HG02623 (cell line): ENCODE measurements at regions not wholly inside any gene's neighbourhood (a gene's known extent, or its start where the extent isn't known, plus 50 kb on each side); places are given as distances from the start of the nearest gene placed in this dataset.

Experiments used
- ATAC-seq: cut with Tn5 transposase; IDR thresholded peaks from one replicate; pipeline ENCODE4 v1.9.1; 2021; ENCODE audit warnings: moderate library complexity; ENCODE audit not compliant: unreplicated experiment

DNA sequence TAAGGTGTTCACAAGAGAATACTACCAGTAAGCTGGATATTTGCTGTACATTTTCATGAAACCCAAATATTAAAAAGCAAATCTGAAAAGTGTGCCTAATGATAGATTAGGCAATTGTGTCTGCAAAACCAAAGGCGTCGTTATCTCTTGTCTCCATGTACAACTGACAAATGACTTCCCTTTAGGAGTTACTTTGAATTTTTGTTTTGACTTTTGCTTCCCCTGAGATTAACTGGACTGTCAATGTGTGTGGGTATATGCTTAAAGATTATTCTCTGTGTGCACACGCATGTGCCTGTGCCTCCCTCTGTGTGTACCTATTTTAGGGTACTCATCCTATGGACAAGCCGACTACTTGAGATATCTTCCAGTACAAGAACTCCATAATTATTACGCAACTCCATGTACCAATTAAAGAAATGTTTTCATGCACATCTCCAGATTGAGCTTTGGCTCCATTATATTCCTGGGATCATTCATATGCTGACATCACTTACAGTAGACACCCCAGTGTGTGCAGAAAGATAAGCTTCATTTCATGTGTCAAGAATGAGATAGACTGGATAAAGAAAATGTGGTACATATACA, 431.2 kb upstream of the ADAMTS9 start:
- no peak for ATAC-seq

DNA sequence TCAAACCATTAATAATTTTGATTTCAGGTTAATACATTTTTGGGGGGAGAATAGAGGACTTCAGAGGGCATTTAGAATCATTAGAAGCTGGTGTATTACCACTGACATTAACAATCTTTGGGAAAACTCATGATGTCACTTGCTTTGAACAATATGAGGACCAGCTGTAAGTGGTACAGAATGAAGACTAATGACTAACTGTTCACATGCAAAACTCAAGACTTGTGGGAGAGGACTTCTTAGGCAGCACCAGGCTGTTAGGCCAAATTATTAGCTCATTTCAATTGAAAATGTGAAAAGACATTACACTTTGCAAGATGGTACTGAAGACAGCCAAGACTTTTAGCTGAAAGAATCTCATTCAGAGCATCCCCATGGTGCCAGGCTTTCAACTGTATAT, 426.2 kb upstream of the ADAMTS9 start:
- ATAC-seq, result no peak

DNA sequence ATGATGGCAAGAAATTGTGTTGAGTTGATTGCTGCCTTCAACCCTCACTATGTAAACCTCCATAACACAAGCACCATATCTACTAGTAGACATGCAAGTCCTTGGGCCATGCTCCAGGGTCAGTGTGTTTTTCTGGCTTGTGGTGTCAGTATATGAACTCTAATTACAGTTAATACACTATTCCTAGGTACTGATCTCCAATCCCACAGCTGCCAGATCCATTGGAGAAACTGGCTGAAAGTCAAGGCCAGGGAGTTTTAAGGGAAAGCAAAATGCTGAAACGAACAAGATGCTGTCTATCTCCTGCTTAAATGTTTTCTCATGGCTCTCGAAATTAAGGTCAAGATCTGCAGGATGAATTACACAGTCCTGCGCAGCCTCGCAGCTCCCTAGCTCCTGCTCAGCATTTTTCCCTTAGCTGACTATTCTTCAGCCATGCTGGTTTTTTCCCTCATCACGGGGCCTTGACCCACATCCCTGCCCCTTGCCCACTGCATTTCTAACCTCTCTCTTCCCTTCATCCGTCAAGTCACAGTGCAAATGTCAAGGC, 425.0 kb upstream of the ADAMTS9 start:
- no peak for ATAC-seq

DNA sequence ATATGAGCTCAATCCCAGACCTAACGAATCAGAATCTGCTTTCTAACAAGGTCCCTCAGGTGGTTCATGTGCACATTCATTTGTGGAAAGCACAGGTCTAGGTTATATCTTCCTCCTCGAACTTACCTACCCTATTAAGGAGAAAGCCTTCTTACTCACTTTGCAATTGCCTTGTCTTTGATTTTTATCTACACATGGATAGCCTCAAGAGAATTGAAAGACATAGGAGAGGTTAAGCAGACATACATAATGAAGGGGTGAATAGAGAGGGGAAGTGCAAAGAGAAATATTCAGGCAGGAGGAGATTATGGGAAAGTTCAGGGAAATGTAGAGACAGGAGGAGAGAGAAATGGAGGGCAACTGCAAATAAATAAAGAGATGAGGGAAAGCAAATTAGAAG, 422.9 kb upstream of the ADAMTS9 start:
- ATAC-seq, result no peak

DNA sequence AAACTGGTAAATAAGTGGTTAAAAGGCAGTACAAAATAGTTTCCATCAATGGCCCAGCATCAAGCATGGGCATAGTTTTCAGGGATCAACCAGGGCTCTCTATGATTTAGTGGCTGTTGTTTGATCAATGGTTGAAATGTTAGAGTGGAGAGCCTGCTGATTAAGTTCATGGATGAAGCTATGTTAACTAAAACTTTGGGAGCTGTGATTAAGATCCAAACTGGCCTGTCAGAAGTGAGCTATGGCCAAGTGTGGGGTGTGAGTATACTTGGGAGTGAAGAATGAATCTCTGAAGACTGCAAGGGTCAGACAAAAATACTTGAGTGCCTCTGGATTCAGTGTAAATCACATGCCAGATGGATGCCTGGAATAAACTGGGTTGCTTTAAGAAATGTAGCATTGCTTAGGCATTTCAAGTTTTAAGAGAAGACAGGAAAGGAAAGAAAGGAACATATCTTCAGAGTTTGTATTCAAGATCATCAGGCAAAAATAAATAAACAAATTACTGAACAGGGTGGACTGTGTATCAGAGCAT, 422.2 kb upstream of the ADAMTS9 start:
- ATAC-seq, result no peak

DNA sequence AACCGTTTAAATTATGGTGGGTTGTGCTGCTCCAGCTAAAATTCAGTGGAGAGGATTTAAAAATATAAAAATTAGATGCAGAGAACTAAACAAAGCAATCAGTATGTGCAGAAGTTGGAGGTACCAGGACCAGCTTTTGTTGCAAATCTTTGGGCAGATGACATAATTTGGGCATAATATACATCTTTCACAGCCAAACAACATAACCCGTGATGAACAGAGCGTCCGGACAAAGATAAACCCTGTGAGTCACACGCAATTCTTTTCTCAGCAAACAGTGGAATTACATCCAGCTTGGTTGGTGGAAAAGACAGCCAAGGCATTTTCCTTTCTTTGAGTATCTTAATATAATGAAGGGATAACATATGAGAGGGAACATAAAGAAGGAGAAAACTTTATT, 419.4 kb upstream of the ADAMTS9 start:
- ATAC-seq, result no peak

DNA sequence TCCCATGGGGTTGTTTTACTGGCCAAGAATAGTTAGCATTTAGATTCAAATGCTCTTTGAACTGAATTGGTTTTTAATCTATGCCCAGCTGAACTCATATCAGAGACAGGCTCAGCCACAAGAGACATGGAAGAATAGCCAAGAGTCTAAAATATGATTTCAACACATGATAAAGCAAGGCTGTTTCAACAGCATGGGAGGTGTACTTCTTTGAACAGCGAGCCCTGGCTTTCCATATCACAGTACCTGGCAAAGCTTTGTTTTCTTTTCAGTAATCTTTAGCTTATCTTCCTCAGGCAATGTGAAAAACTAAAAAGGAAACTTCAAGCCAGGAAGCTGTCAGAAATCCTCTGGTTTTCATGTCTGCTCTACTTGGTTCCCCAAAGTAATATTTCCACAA, 413.6 kb upstream of the ADAMTS9 start:
- no peak for ATAC-seq

DNA sequence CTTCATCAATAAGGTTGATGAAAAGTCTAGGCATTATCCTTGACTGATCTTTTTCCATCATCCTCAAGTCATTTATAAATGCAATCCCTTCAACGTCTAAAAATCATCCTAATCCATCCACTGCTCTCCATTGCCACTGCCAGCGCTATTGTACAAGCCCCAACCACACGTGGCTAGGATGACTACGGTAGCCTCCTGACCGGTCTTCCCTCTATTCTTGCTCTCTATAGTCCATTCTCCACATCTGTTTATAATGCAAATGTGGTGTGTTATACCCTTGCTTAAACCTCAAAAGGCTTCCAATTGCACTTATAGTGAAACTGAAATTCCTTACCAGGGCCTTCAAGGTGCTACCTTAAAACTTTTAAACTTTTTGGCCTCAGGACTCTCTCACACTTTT, 410.6 kb upstream of the ADAMTS9 start:
- no peak for ATAC-seq

DNA sequence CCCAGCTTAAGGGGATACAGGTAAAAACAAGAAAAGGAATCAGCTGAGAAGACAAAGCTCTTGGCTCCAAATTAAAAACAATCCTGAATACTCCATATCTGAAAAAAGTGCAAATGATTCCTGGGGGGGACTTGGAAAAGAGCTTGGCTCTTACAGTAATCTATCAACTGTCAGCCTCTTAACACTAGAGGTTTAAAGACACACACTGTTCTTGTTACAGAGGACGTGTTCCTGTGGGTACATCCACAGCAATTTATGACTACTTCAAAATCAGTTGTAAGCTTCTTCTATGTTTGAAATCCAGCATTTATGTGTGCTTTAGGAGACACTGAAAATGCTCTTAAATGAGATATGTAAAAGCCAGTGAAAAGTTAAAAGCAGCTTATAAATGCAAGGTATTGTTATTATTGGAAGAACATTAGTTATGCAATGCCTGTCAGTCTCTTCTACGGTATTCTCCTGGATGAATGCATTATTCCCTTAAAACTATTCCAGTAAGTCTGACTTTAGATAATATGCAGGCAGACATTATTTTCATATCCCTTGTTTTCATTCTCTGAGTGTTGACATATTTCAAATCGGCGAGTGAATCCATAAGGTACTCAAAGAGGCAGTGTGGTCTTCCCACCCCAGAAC, 408.4 kb upstream of the ADAMTS9 start:
- no peak for ATAC-seq

DNA sequence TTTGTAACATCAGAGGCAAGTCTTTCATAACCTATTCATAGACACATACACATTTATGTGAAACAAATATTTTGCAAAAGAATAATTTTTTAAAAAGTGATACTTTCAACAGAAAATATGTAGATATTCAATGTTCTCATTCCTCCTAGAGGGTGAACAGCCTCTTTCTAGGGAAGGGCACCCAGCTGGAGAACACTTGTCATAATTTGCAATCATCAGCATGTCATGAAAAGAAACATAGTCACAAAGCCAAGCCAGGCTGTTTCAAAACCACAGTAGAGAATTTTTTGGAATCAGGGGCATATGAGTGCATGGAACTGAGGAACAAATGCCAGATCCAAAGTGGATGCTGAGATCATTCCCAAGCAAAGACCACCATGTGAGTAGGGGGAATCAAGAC, 406.9 kb upstream of the ADAMTS9 start:
- no peak for ATAC-seq

DNA sequence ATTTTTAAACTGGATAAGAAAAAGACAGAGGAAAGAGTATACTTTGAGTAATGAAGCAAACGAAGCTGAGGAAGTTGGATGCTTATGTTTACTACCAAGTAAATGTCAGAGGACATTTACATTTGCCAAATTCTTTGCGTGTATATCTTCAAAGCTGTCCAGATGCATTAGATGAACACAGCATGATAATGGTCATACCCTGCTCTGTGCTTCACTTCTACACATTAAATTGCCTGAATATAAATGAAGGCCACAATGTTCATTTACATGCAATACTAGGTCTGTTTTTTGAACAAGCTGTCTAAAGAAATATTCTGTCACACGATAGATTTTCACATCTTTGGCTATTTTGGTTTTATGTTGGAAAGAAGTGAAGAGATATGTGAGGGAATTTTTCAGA, 405.8 kb upstream of the ADAMTS9 start:
- ATAC-seq, result no peak

DNA sequence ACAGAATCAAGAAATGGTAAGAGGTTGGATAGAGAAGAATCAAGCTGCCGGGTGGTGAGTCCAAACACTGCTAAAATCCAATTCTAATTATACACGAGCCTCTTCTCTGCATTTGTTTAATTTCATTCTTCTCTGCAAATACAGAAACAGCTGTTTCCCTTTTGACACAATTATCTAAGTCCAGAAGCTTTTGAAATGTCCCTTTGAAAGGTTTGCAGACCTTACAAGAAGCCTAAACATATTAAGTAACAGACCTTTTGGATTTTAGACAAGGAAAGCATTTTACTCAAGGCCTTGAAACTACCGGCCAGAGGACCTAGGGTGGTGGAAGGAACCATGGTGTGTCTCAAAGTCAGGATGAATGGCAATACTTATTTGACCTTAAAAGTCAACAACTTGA, 403.8 kb upstream of the ADAMTS9 start:
- ATAC-seq, result no peak

DNA sequence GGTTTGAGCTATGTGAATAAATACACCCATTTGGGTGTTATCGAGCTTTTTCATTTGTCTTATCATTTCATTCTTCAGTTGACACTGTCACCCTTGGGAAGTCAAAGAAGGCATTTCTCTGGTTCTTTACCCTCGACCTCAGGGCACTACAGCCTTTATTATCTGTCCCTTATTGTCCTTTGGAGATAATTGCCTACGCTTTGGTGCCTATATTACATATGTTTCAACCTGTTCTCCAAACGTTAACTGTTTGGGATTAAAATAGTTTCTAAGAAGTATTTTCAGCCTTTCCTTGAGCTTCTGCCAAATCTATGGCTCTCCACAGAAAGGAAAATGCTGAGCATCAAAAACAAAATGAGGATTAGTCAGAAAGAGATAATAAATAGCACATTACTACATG, 395.4 kb upstream of the ADAMTS9 start:
- no peak for ATAC-seq

DNA sequence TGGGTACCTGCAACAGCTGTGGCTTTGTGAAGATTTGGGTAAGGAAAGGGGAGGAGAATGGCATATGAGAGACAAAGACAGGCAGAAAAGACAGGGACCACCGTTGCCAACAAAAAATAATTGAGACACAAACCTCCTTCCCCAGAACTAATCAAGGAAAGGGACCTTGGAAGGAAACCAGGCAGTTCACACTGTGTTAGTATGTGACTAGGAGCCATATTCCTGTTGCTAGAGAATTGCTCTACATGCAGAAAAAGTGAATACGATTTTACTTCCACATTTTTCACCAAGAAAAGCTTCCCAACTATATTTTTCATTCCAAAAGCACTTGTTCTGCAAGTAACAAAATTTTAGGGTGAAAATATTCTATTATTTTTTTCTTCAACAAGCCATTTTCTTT, 393.7 kb upstream of the ADAMTS9 start:
- ATAC-seq, result no peak

DNA sequence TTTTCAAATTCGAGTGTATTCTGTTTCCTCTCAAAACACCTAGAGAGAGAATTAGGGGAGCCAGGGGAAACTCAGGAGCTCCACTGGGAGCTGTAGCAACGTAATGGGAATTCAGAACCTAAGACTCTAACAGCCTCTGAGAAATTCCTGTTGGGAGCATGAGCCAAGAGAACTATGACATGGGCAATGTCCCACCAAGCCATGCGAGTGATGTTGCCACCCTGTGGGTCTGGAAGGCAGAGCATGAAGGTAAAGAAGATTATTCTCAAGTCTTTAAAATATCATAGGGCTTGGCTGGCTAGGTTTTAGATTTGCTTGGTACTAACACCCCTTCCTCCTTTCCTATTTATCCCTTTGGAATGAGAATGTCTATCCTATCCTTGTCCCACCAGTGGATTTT, 392.6 kb upstream of the ADAMTS9 start:
- ATAC-seq, result no peak

DNA sequence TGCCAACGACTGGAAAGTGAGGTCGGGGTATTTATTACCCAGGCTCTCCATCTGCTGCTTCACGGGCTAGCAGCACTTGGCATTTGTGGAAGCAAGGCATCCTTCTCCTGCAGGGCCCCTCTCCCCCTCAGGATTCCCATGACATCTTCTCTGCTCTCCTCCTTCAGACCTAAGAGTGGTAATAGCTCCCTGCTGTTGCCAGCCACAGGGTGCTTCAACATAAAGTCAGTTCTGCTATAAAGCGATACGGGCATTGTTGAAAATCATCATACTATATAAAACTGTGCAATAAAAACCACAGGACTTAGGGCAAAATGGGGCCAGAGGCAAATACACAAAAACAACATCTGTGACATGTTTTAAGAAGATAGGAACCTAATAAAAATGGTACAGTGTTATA, 391.8 kb upstream of the ADAMTS9 start:
- no peak for ATAC-seq

DNA sequence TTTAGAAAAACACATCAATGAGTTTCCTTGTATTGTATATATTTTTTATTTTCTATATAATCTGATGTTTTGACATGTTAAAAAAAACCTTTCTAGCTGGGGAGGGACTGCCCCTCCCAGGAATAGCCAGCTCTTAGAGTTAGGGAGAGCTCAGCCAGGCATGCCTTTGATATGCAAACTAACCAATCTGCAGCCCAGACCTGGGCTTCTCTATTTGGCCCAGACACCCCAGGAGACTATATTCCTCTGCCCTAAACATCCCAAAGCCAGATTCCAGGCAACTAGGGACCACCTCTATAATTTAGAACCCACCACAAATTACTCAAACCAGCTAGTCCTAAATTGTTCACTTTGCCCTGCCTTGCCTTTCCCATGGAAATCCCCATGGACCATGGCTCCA, 390.9 kb upstream of the ADAMTS9 start:
- ATAC-seq, result no peak

DNA sequence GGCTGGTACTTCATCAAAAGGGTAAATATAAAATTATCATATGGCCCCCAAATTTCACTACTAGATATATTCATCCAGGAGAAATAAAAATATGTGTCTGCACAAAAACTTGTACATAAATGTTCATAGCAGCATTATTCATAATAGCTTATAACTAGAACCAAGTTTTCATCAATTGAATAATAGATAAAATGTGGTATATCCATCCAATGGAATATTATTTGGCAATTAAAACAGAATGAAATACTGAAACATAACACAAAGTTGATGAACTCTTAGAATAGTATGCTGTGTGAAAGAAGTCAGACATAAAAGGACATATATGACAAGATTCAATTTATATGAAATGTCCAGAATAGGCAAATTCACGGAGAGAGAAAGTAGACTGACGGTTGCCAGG, 389.3 kb upstream of the ADAMTS9 start:
- no peak for ATAC-seq

DNA sequence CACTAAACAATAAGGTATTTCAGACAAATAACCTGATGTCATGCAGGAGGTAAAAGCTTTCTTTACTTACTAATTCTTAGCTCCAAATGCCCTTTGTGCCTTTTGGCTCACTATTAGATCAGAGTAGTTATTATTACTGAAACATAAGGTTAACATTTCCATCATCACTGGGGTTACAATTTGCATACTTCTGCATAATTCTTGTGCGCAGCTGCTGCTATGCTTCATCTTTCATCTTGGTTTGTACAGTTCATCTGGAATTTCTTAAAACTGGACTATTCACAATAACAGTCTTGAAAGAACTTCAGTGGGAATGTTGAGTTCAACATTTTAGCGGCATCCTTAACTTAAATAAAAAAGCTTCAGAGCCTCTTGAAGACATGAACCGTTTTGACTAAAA, 383.2 kb upstream of the ADAMTS9 start:
- no peak for ATAC-seq

DNA sequence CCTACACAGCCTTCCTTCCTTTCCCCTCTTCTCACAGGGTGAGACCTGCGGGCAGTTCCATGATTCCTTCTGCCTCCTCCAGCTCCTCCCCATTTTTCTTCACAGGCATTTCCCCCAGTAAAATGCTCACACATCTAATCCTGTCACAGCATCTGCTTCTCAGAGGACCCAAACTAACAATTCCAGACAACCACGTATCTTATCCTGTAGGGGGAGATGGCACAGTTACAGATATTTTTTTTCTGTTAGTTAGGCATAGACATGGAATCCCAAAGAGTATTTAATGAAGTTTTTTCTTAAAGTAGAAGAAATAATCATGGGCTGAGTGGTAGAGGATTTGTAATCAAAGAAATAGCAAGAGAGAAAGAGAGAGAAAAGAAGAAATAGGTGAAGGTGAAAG, 373.1 kb upstream of the ADAMTS9 start:
- ATAC-seq, result no peak

DNA sequence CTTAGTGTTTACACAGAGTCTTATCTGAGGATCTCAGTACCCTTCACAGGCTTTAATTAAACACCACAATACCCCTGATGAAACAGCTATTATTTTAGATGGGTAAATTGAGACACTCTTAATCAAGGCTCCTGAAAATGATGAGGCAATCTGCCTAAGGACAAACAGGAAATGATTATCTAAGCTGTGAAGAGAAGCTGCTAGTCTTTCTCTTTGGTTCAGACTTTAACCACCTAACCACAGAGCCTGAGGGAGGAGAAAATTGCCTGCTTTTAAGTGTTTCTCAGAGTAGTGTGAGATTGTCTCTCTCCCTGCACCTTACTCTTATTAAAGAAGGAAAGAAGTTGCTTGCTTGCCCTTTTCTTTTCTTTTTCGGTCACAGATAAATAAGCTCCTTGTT, 364.3 kb upstream of the ADAMTS9 start:
- no peak for ATAC-seq

DNA sequence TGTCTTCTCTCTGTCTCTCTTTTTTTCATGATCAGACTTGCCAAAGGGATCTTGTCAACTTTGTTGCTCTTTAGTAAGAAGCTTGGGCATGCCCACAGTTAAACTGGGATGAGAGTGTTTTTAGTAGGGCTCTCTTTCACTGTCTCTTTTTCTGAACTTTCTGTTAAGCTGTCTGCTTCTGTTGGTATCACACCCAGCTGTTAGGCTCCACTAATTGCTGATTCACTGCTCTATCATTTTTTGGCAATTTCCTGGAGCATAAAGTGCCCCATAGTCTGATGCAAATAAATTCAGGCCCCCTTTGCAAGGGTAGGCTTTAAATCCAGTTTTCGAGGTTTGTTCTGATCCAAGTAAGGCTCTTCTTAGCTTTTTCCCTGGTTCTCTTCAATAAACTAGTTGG, 360.4 kb upstream of the ADAMTS9 start:
- no peak for ATAC-seq

DNA sequence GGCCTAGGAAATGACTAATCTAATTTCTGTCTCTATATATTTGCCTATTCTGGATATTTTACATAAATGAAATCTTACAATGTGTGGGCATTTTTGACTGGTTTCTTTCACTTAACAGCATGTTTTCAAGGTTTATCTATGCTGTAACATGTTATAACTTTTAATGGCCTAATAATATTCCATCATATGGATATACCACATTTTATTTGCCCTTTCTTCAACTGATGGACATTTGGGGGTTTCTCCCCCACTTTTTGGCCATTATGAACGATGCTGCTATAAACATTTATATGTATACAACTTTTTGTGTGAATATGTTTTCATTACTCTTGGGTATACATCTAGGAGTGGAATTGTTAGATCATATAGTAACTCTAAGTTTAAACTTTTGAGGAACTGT, 357.3 kb upstream of the ADAMTS9 start:
- no peak for ATAC-seq
